Stimulated activated CD8-positive, alpha-beta memory T cell treated with anti-CD3 and anti-CD28 coated beads, Interleukin-7, amount 100 ng/mL, for 24 hours (primary cell): ENCODE measurements at regions not wholly inside any gene's neighbourhood (a gene's known extent, or its start where the extent isn't known, plus 50 kb on each side); places are given as distances from the start of the nearest gene placed in this dataset.

Experiments used
- DNase-seq: peaks from one replicate; pipeline ENCODE4 v3.0.0-alpha.2; 2020; ENCODE audit warnings: low read depth

DNA sequence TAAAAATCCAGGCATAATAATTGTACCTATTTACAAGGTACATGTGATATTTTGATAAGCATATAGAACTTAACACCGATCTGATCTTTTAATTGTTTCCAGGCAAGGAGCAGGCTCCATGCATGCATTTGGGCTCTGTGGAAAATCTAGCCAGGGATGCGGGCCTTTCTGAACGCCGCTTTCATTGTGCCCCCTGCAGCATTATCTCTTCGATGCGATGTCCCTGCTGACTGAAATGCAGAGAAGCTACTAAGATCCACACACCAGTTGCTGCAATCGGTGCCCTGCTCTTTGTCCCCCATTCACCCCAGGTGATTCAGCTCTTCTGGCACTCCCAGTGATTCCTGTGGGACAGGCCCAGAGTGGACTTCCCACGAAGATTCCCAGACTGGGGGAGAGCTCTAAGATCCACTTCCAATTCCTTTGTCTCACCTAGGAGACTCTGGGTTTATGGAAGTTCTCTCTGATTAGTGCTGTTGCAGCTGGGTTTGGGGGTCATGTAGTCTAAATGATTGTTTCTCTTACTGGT, 254.3 kb upstream of the AGA start:
- no peak for DNase-seq

DNA sequence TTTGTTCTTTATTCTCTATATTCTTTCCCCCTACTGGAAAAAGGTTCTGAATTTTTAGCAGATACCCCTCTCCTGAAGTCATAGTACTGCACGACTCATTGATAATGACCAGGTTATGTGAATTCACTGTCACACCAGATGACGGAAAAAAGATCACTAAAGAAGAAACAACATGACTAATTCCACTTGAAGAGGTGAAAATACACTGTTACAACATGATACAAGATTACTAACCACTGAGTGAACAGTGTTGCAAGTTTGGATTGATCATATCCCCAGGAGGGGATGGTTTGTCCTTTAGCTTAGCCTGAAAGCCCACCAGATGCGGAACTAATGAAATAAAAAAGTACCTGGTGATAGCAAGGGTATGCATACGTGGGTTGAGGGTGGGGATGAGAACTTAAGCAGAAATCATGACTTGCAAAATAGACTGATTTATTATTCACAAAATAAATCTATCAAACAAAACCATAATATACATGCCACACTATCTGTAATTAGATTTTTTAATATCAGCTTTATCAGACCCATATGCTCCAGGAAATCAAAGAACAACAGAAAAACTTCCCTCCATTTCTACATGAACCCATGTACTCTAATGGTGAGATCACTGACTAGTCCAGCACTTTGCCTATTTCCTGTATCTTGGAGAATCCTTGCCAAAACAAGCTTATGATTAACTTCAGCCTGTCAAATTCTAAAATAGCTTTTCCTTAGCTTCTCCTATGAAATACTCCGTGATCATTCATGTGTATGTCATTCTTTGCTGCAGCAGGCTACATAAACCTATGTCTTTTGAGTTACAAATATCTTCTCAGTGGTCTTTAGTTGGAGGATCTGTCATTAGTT, 257.4 kb upstream of the AGA start:
- DNase-seq, result no peak

DNA sequence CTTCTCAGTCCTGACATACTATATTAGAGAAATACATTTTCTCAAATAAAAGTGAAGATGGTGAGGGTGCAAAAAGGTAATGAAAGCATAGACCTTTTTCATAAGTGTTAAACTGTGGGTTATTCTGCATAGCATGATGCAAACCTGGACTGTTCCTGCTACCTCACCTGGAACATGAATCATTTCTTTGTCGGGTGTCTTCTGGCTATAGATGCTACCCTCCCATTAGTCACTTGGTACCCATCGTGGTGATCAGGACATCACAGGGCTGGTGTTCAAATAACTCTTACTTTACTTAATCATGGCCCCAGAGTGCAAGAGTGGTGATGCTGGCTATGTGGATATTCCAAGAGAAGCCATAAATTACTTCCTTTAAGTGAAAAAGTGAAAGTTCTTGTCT, 264.7 kb upstream of the AGA start:
- no peak for DNase-seq

DNA sequence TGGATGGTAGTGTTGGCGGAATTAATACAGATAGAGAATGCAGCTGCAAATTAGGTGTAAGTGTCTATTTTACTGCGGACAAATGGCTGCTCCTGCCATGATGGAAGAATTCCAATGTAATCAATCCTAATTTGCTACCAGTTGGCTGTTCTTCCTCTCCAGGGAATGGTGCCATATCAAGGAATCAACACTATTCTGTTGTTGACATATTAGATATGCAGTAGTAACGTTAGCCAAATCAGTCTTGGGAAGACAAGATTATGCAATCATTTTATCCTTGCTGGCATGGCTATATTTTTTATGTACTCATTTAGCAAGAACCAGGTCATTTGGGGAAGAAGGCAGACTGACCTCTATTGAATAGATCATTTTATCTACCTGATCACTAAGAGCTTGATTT, 271.2 kb upstream of the AGA start:
- no peak for DNase-seq

DNA sequence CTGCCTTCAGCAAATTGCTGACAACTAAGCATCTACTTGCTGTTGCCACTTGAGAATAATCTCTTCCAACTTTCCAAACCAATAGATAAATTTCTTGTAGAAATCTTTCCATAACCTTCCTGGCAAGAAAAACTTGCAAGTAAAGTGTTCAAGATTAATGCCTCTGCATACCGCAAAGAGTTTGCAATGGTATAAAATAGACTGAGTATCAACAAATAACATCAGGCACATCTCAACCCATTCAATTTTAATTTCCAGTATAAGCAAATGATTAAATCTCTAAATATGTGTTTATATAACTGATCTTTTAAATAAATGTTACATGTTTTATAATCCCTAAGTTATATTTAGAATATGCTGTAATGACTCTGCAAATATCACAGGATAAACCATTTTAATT, 275.2 kb upstream of the AGA start:
- no peak for DNase-seq

DNA sequence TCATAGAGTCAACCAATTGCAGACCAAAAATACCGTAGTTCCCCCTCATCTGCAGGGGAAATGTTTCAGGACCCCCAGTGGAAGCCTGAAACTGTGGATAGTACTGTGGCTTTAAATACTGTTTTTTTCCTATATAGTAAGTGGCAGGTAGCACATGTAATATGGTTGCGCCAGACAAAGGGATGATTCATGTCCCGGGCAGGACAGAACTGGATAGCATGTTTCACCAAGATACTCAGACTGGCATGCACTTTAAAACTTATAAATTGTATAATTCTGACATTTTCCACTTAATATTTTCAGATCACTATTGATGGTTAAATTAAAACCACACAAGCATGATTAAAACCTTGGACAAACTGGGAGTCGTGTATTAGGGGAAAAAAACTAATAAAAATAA, 276.3 kb upstream of the AGA start:
- DNase-seq, result no peak

DNA sequence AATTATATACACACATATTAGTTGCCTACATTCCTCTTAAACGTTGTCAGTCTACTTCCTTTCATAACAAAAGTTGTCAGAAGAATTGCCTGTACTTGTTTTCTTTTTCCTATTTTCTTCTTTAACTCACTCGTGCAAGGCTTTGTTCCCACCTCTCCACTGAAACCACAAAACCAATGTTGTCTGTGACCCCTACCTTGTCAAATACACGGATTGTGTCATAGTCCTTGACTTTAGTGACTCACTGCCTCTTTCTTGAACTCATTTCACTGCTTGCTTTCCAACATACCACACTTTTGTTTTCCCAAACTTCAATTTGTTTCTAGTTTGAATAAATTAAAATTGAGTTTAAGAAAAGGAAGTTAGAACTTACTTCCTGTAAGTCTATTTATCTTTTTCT, 283.9 kb upstream of the AGA start:
- DNase-seq, result no peak

DNA sequence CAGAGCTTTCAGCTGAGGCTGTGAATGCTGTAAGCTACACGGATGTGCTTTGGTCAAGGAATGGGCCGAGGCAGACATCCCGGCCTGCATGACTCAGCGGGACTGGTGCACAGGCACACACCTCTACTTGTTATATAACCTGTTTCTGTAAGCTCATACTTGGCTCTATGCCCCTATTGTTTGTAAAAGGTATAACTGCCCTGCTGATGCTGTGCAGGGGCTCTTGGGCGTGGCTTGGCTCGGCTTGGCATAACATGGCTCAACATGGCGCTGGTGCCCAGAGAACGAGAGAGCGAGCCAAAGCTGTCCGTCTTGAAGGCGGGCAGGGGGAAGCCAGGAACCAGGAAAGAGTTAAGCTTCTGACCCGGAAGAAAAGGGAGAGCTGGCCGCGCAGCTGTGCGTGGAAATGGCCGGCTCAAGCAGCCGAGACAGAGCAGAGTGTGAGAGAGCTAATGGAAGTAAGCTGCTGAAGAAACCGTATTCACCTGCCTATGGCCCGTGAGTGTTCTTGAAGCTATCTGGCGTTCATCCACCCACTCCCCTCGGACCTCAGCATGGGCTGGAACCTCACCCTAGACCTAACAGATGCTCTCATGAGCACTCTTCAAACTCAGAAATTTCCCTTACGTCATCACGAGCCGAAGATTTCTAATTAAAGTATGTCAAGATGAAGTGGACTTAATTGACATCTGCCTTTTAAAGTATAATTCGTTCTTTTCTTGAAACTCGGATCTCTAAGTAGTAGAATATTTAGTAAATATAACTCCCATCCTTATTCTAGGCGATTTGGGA, 286.3 kb upstream of the AGA start:
- DNase-seq, result no peak

DNA sequence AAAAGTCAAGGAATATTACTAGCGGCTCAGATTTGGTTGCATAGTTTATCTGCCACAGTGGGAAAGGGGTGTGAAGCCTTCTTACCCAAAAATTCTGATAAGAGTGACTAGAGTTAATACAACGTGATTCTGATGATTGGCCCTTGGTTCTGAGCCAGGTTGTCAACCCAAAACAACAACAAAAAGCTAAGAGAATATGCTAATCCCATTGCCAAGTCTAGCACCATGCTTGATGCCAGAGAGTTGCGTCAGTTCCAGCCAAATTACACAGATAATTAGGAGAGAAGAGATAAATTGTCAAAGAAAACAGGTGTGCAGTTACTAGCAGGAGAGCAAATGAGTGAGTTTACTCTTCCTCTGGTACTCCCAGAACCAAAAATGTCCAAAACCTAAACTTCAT, 287.4 kb upstream of the AGA start:
- DNase-seq, result no peak

DNA sequence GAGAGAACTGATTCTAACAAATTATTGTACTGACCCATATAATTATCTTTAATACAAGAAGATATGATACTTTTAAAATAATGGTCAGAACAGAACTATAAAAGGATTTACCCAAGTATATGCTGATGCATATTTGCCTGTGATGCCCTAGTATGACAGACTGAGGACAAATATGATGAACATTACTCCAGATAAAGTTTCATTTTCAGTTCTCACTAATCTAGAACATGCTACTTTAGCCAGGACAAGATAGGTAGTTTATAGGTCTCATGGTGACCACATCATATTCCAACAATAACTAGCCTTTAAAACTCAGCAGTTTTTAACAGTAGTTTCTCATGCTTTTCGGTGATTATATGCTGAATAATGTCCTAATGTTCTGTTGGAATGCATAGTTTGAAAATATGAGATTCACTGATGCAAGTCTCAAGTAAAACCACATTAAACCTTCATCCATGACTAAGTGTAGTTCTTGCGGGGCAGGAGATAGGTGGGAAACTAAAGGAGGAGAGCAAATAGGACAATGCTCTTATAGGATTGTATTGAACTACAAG, 295.2 kb upstream of the AGA start:
- DNase-seq, result no peak

DNA sequence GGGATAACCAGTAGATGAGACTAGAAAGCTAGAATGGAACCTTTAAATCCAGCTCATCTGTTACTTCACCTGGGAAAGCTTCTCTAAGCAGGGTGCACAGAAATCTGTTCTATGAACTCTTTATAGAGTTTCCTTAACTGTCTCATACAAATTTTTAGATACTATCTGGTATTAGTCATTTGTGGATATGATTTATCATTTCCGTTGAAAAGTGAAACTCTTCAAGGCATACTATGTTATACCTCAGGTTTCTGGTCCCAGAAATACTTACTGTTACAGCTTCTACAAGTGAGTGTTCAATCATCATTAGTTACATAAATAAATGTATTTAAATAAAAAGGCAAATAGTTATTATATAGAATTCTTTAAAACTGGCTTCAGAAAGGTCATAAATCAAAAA, 298.3 kb upstream of the AGA start:
- no peak for DNase-seq

DNA sequence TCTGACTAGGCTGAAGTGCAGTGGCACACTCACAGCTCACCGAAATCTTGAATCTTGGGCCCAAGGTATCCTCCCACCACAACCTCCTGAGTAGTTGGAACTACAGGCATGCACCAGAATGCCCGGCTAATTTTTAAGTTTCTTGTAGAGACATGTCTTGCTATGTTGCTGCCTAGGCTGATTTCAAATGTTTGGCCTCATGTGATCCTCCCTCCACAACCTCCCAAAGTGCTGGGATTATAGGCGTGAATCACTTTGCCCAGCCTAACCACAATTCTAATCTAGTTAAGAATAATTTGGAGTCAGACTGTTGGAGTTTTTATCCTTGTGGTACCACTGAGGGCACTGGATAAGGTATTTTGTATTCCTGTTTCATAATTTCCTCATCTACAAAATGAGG, 317.5 kb upstream of the AGA start:
- no peak for DNase-seq

DNA sequence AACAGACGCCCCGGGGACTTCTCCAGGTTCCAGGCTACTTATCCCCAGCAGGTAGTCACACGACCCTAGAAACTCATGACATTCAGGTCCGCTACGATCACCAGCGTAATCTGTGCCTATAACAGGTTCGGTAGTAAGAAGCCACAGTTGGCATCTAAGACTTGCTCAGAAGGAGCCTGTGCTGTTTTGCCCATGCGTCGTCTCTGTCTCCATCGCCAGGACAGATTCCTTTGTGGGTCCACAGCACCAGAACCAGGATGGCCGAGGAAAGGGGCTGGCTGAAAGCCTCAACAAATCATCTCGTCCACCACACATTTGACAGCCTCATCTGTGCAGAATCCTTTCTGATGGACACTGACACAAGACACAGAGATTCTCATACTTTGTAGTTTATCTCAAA, 319.5 kb upstream of the AGA start:
- DNase-seq, result no peak

DNA sequence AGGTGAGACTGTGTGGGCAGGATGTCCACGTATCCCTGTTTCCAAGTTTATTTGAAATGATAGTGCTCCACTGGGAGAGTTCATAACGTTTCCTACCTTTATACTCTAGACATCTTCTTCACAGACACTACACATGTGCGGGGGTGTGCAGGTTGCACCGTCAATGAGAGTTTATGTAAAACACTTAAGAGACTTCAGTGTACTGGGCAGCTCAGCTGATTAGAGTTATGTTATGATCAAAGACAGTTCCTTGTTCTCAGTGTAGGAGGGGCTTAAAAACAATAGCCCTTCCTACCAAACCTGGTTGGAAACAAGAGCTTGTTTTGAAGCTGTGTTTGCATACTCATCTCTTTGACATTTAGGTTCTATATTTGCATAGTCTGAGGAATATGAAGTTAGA, 326.9 kb upstream of the AGA start:
- DNase-seq, result no peak

DNA sequence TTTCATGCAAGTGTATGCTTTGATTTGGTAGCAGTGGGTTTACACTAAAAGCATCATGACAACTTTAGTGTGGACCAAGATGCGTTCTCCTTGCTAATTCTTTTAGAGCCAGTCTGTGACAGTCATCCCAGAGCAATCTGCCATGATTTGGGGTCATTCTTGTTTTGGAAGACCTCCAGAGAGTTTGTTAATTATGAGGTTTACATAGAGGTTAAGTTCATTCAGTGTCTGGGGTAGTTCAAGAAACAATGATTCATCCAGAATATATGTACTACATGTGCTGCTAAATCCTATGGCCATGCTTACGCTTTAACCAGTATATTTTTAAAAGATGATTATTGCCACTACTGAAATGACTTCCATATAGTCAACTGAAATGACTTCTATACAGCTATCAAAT, 328.5 kb upstream of the AGA start:
- no peak for DNase-seq

DNA sequence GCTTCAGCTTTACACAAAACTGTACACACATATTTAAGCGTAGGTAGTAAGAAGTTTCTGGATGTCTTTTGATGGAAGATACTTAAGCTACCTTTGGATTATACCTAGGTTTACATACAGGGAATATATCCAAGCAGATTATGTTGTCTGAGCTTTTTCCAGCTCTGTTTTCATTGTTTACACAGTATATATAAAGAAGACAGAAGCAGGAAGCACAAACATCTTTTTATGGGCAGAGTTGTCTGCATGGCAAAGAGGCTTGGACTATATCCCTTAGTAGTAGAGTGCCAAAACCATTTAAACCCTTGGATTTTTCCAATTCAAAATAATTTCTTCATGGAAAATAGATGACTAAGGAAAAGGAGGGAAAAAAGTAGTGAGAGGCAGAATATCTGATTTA, 329.4 kb upstream of the AGA start:
- DNase-seq, result no peak

DNA sequence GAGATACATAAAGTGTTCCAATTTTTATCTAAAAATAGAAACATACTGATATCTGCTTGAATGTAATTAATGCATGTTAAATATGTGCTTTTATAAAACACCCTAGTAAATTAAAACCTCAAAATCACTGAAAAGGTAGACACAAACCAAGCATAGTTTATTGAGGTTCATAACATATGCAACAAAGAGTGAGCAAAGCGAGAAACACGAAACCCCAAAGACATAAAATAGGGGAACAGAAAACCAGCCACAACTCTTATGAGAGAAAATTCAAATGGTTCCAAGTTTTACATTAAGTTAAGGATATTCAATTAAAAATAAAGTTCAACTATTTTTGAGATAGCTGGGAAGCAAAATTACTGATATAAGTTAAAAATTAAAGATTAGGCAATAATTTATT, 336.4 kb upstream of the AGA start:
- no peak for DNase-seq

DNA sequence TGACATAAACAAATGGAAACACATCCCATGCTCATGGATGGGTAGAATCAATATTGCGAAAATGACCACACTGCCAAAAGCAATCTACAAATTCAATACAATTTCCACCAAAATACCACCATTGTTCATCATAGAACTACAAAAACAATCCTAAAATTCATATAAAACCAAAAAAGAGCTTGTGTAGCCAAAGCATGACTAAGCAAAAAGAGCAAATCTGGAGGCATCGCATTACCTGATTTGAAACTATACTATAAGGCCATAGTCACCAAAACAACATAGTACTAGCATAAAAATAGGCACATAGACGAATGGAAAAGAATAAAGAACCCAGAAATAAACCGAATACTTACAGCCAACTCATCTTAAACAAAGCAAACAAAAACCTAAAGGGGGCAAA, 342.8 kb upstream of the AGA start:
- no peak for DNase-seq

DNA sequence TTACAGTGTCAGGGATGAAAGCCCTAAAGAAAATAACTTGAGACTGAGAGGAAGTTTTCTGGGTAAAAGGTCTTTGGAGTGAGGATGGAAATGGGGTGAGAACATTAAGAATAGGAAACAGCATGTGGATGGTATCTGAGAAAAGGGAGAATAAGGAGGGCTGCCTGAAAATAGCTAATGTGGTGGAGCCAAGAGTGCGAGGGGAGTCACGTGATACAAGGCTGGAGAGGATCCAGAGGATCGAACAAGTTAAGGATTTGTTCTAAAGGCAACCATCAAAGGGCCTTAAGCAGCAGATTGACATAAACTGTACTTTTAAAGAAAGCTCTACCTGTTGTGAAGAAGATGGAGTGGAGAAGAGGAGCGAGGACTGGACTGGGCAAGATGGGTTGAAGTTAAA, 347.4 kb upstream of the AGA start:
- no peak for DNase-seq

DNA sequence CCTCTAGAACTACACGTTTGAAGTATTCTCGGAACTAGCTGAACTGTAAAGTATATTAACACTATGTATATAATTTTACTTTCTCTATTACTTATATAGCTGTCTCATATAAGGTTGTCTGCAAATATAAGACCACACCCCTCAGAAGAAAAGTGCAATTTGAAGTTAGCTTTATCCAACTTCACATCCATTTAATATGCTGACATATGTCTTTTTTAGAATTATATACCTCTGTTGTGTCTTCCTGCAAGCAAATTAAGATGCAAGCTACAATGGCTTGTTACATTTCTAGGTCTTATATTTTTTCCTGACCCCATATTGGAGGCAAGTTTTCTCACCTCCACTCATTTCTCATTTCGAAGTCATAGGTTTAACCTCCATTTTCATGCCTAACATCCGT, 349.0 kb upstream of the AGA start:
- no peak for DNase-seq

DNA sequence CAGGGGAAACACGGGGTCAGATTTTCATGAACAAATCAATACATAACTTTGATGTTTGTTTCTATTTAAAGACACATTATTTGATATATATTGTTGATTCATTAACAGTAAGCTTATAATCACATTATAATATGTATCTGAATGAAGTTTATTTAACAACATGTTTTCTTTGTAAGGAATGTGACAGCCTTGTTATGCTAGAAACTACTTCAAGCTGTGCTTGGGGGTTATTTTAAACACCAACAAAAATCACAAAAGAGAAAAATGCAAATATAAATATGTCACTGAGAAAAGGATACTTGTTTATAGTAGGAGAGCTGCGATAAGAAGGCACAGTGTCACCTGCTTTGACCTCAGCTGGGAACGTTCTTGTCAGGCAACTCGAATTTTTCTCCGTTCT, 354.6 kb upstream of the AGA start:
- no peak for DNase-seq

DNA sequence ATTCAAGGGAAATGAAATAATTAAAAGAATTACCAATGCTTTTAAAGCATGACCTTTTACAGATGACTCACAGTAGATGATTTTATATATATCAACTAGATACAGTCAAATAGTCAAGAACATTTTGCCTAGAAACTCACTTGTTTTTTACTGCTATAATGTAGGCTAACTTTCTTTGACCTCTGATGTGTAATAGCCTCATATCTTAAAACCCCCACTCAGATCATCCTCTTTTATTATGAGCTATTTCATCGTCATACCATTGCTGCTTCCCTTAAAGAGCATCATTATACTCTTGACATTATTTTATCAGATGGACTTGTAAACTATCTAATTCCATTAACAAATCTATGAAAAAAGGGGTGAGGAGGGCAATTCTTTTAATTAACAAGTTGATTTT, 355.9 kb upstream of the AGA start:
- no peak for DNase-seq

DNA sequence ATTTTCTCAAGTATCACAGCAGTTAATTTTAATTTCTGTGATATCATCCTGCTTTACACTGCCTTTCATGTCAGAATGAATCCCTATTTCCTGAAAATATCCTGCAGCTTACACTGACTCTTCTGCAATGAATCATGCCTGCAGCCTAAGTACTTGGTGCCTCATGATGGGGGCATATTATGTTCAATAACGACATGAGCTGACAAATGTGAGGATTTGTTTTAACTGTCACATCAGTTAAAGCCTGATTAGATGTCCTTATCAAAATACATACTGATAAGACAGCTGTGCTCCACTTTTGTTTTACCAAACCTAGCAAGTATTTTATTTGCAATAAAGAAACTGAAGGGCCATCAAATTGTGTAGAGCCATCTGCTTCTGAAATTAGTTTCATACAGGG, 359.9 kb upstream of the AGA start:
- DNase-seq, result no peak
